IPS DF 6.9 (cell line): ENCODE measurements at regions not wholly inside any gene's neighbourhood (a gene's known extent, or its start where the extent isn't known, plus 50 kb on each side); places are given as distances from the start of the nearest gene placed in this dataset.

Experiments used
- DNase-seq: peaks from one replicate; pipeline ENCODE4 v3.0.0-alpha.2; 2013; ENCODE audit warnings: low read depth, low spot score
- H3K27ac ChIP-seq: one replicate; pipeline ENCODE4 v1.5.1; 2013; ENCODE audit warnings: low read length, control low read depth
- H3K27me3 ChIP-seq: 2 replicates; pipeline ENCODE4 v1.6.1; 2013; ENCODE audit warnings: mild to moderate bottlenecking, low read length; ENCODE audit not compliant: control insufficient read depth, insufficient read depth
- H3K36me3 ChIP-seq: 2 replicates; pipeline ENCODE4 v1.6.1; 2013; ENCODE audit warnings: low read length; ENCODE audit not compliant: control insufficient read depth, insufficient read depth
- H3K4me1 ChIP-seq: 2 replicates; pipeline ENCODE4 v1.6.1; 2013; ENCODE audit warnings: low read length; ENCODE audit not compliant: control insufficient read depth, insufficient read depth
- H3K4me3 ChIP-seq: 2 replicates; pipeline ENCODE4 v1.5.1; 2013; ENCODE audit warnings: mild to moderate bottlenecking, low read length
- H3K9me3 ChIP-seq: 2 replicates; pipeline ENCODE4 v1.6.1; 2013; ENCODE audit warnings: low read length, inconsistent platforms; ENCODE audit not compliant: control insufficient read depth, insufficient read depth
- WGBS: extraction: QIAGEN DNeasy Blood & Tissue Kit; methylation state at CpG from one replicate; pipeline ENCODE4 v1.1.7; 2013; ENCODE audit warnings: mixed read lengths, missing lambda C conversion rate; ENCODE audit not compliant: insufficient read length, insufficient coverage; 5-methylcytosine and 5-hydroxymethylcytosine counted together

- no CpG with 5 or more reads among the region's 5 CpGs for WGBS
- Histone ChIP-seq H3K4me1 (no peaks in the 10 kb centered on the region), H3K9me3 (no peaks in the 10 kb centered on the region), H3K36me3 (no peaks in the 10 kb centered on the region), H3K4me3 (no peak overlapping the region), H3K27ac (no peak overlapping the region), H3K27me3 (no peaks in the 10 kb centered on the region)
- no peak for DNase-seq
Measured at GRCh38 chr16:50946606-50947005, 204.5 kb downstream of the SALL1 start.

- Histone ChIP-seq H3K36me3 (no peaks in the 10 kb centered on the region), H3K9me3 (no peaks in the 10 kb centered on the region), H3K27me3 (no peaks in the 10 kb centered on the region), H3K4me1 (no peaks in the 10 kb centered on the region), H3K27ac (no peak overlapping the region), H3K4me3 (no peak overlapping the region)
- DNase-seq, result no peak
- no CpG with 5 or more reads among the region's 3 CpGs for WGBS
Measured at GRCh38 chr16:50946098-50946497, 204.2 kb downstream of the CYLD start.

- H3K4me3 ChIP-seq, result no peak overlapping the region
- no peak overlapping the region for H3K27ac ChIP-seq
Measured at GRCh38 chr16:50945171-50945570, 203.3 kb downstream of the CYLD start.

GRCh38 chr16:50944436-50944835 lies 202.6 kb downstream of the CYLD start:
- H3K27me3 ChIP-seq, result no peaks in the 10 kb centered on the region
- H3K4me1 ChIP-seq, result no peaks in the 10 kb centered on the region
- H3K9me3 ChIP-seq, result no peaks in the 10 kb centered on the region
- H3K36me3 ChIP-seq, result no peaks in the 10 kb centered on the region
- H3K4me3 ChIP-seq, result no peak overlapping the region
- DNase-seq, result no peak
- no peak overlapping the region for H3K27ac ChIP-seq
- WGBS, result no CpG with 5 or more reads among the region's 1 CpG

More at GRCh38 chr16:50945171-50945570, 203.3 kb downstream of the CYLD start:
- no peaks in the 10 kb centered on the region for H3K9me3 ChIP-seq
- no peak for DNase-seq
- H3K36me3 ChIP-seq, result no peaks in the 10 kb centered on the region
- H3K4me1 ChIP-seq, result no peaks in the 10 kb centered on the region
- no peaks in the 10 kb centered on the region for H3K27me3 ChIP-seq
- WGBS, result no CpG with 5 or more reads among the region's 4 CpGs

GRCh38 chr16:50944033-50944432 lies 202.1 kb downstream of the CYLD start:
- no peak overlapping the region for H3K4me3 ChIP-seq
- no peaks in the 10 kb centered on the region for H3K36me3 ChIP-seq
- no peaks in the 10 kb centered on the region for H3K27me3 ChIP-seq
- H3K9me3 ChIP-seq, result no peaks in the 10 kb centered on the region
- WGBS, result no CpG with 5 or more reads among the region's 7 CpGs
- no peaks in the 10 kb centered on the region for H3K4me1 ChIP-seq
- DNase-seq, result no peak
- no peak overlapping the region for H3K27ac ChIP-seq

DNA sequence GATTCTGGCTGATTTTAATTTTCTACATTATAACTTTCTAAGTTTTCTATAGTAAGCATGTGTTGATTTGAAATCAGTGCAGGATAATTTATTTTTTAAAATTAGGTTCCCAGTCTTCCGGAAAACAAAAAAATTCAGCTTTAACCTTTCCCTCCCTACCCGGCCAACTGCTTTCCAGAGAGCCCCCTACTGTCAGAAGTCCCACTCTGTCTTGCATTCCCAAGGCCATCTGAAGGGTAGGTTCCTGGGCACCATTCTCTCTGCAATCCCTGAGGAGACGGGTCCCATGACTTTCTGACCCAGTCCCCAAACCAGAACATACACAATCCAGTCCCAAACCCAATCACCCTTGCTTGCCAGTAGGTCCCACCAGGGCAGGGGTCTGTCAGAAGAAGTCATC lies 200.3 kb downstream of the CYLD start:
- DNase-seq, result peak; percentile 7
- Histone ChIP-seq H3K27ac (no peak overlapping the region), H3K9me3 (no peaks in the 10 kb centered on the region), H3K4me1 (no peaks in the 10 kb centered on the region), H3K4me3 (no peak overlapping the region), H3K27me3 (no peaks in the 10 kb centered on the region), H3K36me3 (no peaks in the 10 kb centered on the region)
- no CpG with 5 or more reads among the region's 3 CpGs for WGBS

DNA sequence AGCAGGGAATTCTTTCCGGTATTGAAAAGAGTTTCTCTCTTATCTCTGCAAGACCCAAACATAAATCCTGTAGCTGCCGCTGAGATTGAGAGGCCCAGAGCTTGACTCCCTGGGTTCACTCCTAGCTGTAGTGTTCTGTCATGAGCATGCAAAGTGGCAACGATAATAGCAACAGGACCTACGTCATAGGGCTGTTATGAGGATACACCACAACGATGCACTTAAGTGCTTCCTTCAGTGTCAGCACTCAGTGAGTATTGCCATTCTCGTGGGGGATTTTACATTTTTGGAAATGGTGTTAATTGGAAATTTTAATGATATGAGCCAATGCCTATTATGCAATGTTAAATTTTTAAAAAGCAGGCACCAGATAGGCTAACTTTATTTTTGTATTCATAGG lies 199.8 kb downstream of the CYLD start:
- Histone ChIP-seq H3K36me3 (no peaks in the 10 kb centered on the region), H3K9me3 (no peaks in the 10 kb centered on the region), H3K27ac (no peak overlapping the region), H3K4me1 (no peaks in the 10 kb centered on the region), H3K27me3 (no peaks in the 10 kb centered on the region), H3K4me3 (no peak overlapping the region)
- WGBS, result no CpG with 5 or more reads among the region's 6 CpGs
- no peak for DNase-seq

DNA sequence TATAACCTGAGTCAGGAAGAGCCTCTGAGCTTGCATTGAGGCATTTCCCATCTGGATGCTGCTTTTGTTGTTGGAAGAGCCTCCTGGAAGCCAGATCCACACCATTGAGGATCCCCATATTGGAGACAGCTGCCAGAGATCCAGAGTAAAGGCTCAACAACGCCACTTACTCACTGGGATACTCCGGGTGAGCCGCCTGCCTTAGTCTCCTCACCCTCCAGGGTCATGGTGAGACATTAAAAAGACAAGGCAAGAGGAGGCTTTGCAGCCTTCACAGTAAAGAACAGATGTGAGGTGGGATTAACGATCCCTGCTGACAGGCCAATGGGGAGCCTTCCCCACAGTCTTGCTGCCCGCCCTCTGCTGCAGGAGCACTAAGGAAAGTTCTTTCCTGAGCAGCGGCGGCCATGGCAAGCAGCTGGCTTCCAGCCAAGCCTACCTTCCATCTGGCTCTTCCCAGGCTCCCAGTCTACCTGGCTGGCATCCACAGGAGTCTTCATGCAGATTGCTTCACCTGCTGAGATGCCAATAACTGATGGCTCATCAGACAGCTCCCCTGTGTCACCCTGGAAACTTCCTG lies 198.5 kb downstream of the CYLD start:
- Histone ChIP-seq H3K4me3 (no peak overlapping the region), H3K27ac (no peak overlapping the region), H3K36me3 (no peaks in the 10 kb centered on the region), H3K4me1 (no peaks in the 10 kb centered on the region), H3K27me3 (no peaks in the 10 kb centered on the region), H3K9me3 (no peaks in the 10 kb centered on the region)
- no CpG with 5 or more reads among the region's 7 CpGs for WGBS
- DNase-seq, result no peak

DNA sequence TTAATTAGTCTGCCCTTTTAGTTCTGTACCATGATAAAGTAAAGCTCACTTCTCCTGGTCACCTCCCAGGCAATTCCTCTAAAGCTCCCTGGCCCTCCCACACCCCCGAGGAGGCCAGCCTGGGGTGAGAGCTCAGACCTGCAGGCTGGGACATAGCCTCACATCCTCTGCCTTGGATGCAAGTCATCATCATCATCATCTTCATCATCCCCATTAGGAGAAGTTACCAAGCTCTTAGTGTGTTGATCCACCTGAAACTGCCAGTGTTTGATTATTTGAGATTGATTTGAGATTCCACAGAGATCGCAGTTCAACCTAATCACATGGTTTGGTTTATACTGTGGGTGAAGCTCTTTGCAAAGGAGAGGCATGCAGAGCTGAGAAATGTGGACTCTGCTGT lies 197.5 kb downstream of the CYLD start:
- no peaks in the 10 kb centered on the region for H3K9me3 ChIP-seq
- DNase-seq, result no peak

GRCh38 chr16:50938932-50939331 lies 197.0 kb downstream of the CYLD start:
- WGBS, result no CpG with 5 or more reads among the region's 11 CpGs
- Histone ChIP-seq H3K27ac (no peak overlapping the region), H3K9me3 (no peaks in the 10 kb centered on the region), H3K4me1 (no peaks in the 10 kb centered on the region), H3K4me3 (no peak overlapping the region), H3K27me3 (no peaks in the 10 kb centered on the region), H3K36me3 (no peaks in the 10 kb centered on the region)
- DNase-seq, result no peak

More for the DNA sequence above, 197.5 kb downstream of the CYLD start:
- WGBS, result no CpG with 5 or more reads among the region's 2 CpGs
- Histone ChIP-seq H3K27me3 (no peaks in the 10 kb centered on the region), H3K27ac (no peak overlapping the region), H3K36me3 (no peaks in the 10 kb centered on the region), H3K4me1 (no peaks in the 10 kb centered on the region), H3K4me3 (no peak overlapping the region)

- no peaks in the 10 kb centered on the region for H3K27me3 ChIP-seq
- H3K36me3 ChIP-seq, result no peaks in the 10 kb centered on the region
- DNase-seq, result no peak
- no peaks in the 10 kb centered on the region for H3K9me3 ChIP-seq
- no peak overlapping the region for H3K4me3 ChIP-seq
- no CpG with 5 or more reads among the region's 3 CpGs for WGBS
- H3K27ac ChIP-seq, result no peak overlapping the region
- no peaks in the 10 kb centered on the region for H3K4me1 ChIP-seq
Measured at GRCh38 chr16:50933262-50933661, 191.4 kb downstream of the CYLD start.
